PC-3 (cell line): ENCODE measurements at regions not wholly inside any gene's neighbourhood (a gene's known extent, or its start where the extent isn't known, plus 50 kb on each side); places are given as distances from the start of the nearest gene placed in this dataset.

Experiments
- ATAC-seq: fragments of 200-7000 bp; cut with Tn5 transposase; 2 replicates; pipeline ENCODE4 v1.9.1; 2020; ENCODE audit warnings: mild to moderate bottlenecking, moderate library complexity
- BruUV-seq: library from RNA; stranded (reverse); fragments of 400-500 nt; replicated peaks from 2 replicates; lab custom pipeline; 2021; lab: Mats Ljungman, UMichigan
- CTCF ChIA-PET: fragments of 300-600 bp; sonication (Branson Sonifier 250); formaldehyde crosslinking; loops from one replicate; lab custom pipeline; 2022; ENCODE audit warnings: antibody characterized with exemption; lab: Charles Lee
- POLR2A ChIA-PET: fragments of 300-600 bp; sonication (Branson Sonifier 250); formaldehyde crosslinking; loops from one replicate; lab custom pipeline; 2022; ENCODE audit warnings: antibody characterized with exemption; ENCODE audit not compliant: unreplicated experiment; lab: Charles Lee
- DNase-seq: peaks from one replicate; pipeline ENCODE4 v3.0.0-alpha.2; 2015
- H2AFZ ChIP-seq: fragments of 300-600 bp; sonication (generic); 2 replicates; pipeline ENCODE4 v1.6.0; 2016; ENCODE audit warnings: antibody characterized with exemption, low read length
- H3F3A ChIP-seq: fragments of 300-600 bp; sonication (generic); one replicate; pipeline ENCODE4 v1.6.0; 2017; ENCODE audit warnings: antibody characterized with exemption, low read length, control low read depth, mild to moderate bottlenecking; ENCODE audit not compliant: unreplicated experiment
- H3K27ac ChIP-seq: fragments of 300-600 bp; sonication (generic); 2 replicates; pipeline ENCODE4 v1.5.1; 2016; ENCODE audit warnings: mild to moderate bottlenecking, low read length
- H3K27me3 ChIP-seq: fragments of 300-600 bp; sonication (generic); 2 replicates; pipeline ENCODE4 v1.6.1; 2016; ENCODE audit warnings: low read length, mixed read lengths
- H3K36me3 ChIP-seq: fragments of 300-600 bp; sonication (generic); 2 replicates; pipeline ENCODE4 v1.6.1; 2016; ENCODE audit warnings: low read depth, mixed run types, low read length, mixed read lengths
- H3K4me1 ChIP-seq: fragments of 300-600 bp; sonication (generic); 2 replicates; pipeline ENCODE4 v1.5.1; 2016; ENCODE audit warnings: low read length; ENCODE audit not compliant: insufficient read depth
- H3K4me2 ChIP-seq: fragments of 300-600 bp; sonication (generic); 2 replicates; pipeline ENCODE4 v1.6.0; 2016; ENCODE audit warnings: low read length
- H3K4me3 ChIP-seq: fragments of 300-600 bp; sonication (generic); 2 replicates; pipeline ENCODE4 v1.5.1; 2016; ENCODE audit warnings: mild to moderate bottlenecking, low read length, mixed read lengths
- H3K79me2 ChIP-seq: fragments of 300-600 bp; sonication (generic); 2 replicates; pipeline ENCODE4 v1.6.1; 2017; ENCODE audit warnings: low read length, mixed read lengths
- H3K9ac ChIP-seq: fragments of 300-600 bp; sonication (generic); 2 replicates; pipeline ENCODE4 v1.6.0; 2016; ENCODE audit warnings: mild to moderate bottlenecking, low read length
- H3K9me2 ChIP-seq: fragments of 300-600 bp; sonication (generic); replicated peaks from 2 replicates; pipeline ENCODE4 v1.6.1; 2016; ENCODE audit warnings: mixed run types, low read length, mixed read lengths
- H3K9me3 ChIP-seq: fragments of 300-600 bp; sonication (generic); 2 replicates; pipeline ENCODE4 v1.6.1; 2016; ENCODE audit warnings: low read length, mixed read lengths
- H4K20me1 ChIP-seq: fragments of 300-600 bp; sonication (generic); 2 replicates; pipeline ENCODE4 v1.6.1; 2016; ENCODE audit warnings: low read length, mixed read lengths
- EZH2 ChIP-seq: fragments of 300-600 bp; sonication (generic); IDR thresholded peaks from one replicate; pipeline ENCODE4 v1.6.1; 2017; ENCODE audit warnings: antibody characterized with exemption, mild to moderate bottlenecking, low read length; ENCODE audit not compliant: unreplicated experiment
- EZH2phosphoT487 ChIP-seq: fragments of 300-600 bp; sonication (generic); IDR thresholded peaks from 2 replicates; pipeline ENCODE4 v1.6.1; 2018; ENCODE audit warnings: mild to moderate bottlenecking, antibody characterized with exemption, low read length, borderline replicate concordance
- intact Hi-C: fragments of 100-400 bp; cut with micrococcal nuclease; formaldehyde crosslinking; loops from 2 replicates; pipeline ENCODE4 v1.9.0; 2023
- TF ChIP-seq, protein P1 (sequence below): fragments of 300-600 bp; sonication (generic); conservative IDR thresholded peaks from 2 replicates; pipeline ENCODE4 v1.5.1; 2017; ENCODE audit warnings: antibody characterized with exemption, low read depth, mild to moderate bottlenecking, low read length

DNA sequence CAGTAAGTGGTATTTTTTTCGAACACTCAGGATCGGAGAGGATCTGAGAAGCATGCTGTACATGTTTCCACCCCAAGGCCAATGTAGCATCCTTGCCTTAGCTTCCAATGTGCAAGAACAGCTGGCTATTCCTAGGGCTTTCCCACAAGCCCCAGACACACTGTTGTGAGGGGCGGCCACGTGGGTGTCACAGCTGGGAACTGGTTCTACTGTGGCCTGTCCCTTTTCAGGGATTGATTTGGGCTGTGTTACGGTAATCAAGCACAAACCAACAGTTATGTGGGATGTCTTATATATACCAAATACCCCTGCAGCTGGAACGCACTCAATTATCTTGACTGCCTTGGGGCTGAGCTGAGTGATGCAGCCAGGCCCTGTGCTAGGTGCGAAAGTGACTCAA, 116.3 kb upstream of the CXCR4 start:
- Histone ChIP-seq H4K20me1 (no peaks in the 10 kb centered on the region), H3K4me3 (no peak overlapping the region), H3K4me2 (no peak overlapping the region), H3F3A (no peaks in the 10 kb centered on the region), H3K36me3 (no peaks in the 10 kb centered on the region), H2AFZ (no peak overlapping the region), H3K9me3 (no peaks in the 10 kb centered on the region), H3K79me2 (no peaks in the 10 kb centered on the region), H3K9ac (no peak overlapping the region), H3K27me3 (peaks cover 33% of the 10 kb centered on the region), H3K4me1 (peaks cover 27% of the 10 kb centered on the region), H3K9me2 (no peaks in the 10 kb centered on the region), H3K27ac (no peak overlapping the region)
- ChIA-PET CTCF (no interaction called here), POLR2A (no interaction called here)
- DNase-seq (no peak), ATAC-seq (no peak)
- no TSS peak for BruUV-seq
- intact Hi-C loops: no loop called here
- no peak for TF ChIP-seq EZH2phosphoT487
- TF ChIP-seq, protein P1, sequence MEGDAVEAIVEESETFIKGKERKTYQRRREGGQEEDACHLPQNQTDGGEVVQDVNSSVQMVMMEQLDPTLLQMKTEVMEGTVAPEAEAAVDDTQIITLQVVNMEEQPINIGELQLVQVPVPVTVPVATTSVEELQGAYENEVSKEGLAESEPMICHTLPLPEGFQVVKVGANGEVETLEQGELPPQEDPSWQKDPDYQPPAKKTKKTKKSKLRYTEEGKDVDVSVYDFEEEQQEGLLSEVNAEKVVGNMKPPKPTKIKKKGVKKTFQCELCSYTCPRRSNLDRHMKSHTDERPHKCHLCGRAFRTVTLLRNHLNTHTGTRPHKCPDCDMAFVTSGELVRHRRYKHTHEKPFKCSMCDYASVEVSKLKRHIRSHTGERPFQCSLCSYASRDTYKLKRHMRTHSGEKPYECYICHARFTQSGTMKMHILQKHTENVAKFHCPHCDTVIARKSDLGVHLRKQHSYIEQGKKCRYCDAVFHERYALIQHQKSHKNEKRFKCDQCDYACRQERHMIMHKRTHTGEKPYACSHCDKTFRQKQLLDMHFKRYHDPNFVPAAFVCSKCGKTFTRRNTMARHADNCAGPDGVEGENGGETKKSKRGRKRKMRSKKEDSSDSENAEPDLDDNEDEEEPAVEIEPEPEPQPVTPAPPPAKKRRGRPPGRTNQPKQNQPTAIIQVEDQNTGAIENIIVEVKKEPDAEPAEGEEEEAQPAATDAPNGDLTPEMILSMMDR: no peak
- no peak for TF ChIP-seq EZH2

- no peak for ATAC-seq
- Histone ChIP-seq H3K4me2 (no peak overlapping the region), H3K79me2 (no peaks in the 10 kb centered on the region), H3K9me2 (no peaks in the 10 kb centered on the region), H3K9me3 (no peaks in the 10 kb centered on the region), H3K36me3 (no peaks in the 10 kb centered on the region), H3K27me3 (peaks cover 36% of the 10 kb centered on the region), H3K27ac (no peak overlapping the region), H3K4me1 (peaks cover 18% of the 10 kb centered on the region), H4K20me1 (no peaks in the 10 kb centered on the region), H2AFZ (no peak overlapping the region), H3K9ac (no peak overlapping the region), H3F3A (no peaks in the 10 kb centered on the region), H3K4me3 (no peak overlapping the region)
- intact Hi-C loops: no loop called here
- TF ChIP-seq, protein P1: no peak
- TF ChIP-seq EZH2phosphoT487 (no peak), EZH2 (no peak)
- BruUV-seq: no TSS peak
- no peak for DNase-seq
- ChIA-PET POLR2A (no interaction called here), CTCF (no interaction called here)
Measured at GRCh38 chr2:136233298-136233697, 115.3 kb upstream of the CXCR4 start.

- Histone ChIP-seq H2AFZ (no peak overlapping the region), H3K27ac (no peak overlapping the region), H3F3A (no peaks in the 10 kb centered on the region), H3K36me3 (no peaks in the 10 kb centered on the region), H3K9me3 (no peaks in the 10 kb centered on the region), H3K79me2 (no peaks in the 10 kb centered on the region), H3K27me3 (peaks cover 36% of the 10 kb centered on the region), H4K20me1 (no peaks in the 10 kb centered on the region), H3K4me3 (no peak overlapping the region), H3K9ac (no peak overlapping the region), H3K9me2 (no peaks in the 10 kb centered on the region), H3K4me1 (peaks cover 13% of the 10 kb centered on the region), H3K4me2 (no peak overlapping the region)
- no peak for TF ChIP-seq EZH2
- TF ChIP-seq, protein P1: no peak
- no peak for TF ChIP-seq EZH2phosphoT487
- ATAC-seq (no peak), DNase-seq (no peak)
- CTCF ChIA-PET: no interaction called here
- BruUV-seq: no TSS peak
- intact Hi-C loops: no loop called here
- POLR2A ChIA-PET: no interaction called here
Measured at GRCh38 chr2:136232456-136233172, 114.7 kb upstream of the CXCR4 start.
